BLaER1 (cell line): ENCODE measurements at regions not wholly inside any gene's neighbourhood (a gene's known extent, or its start where the extent isn't known, plus 50 kb on each side); places are given as distances from the start of the nearest gene placed in this dataset.

Experiments
- H3K27ac ChIP-seq: shearing (Covaris generic); formaldehyde crosslinking; 2 replicates; pipeline ENCODE4 v1.8.1; 2022
- H3K27me3 ChIP-seq: shearing (Covaris generic); formaldehyde crosslinking; 2 replicates; pipeline ENCODE4 v1.8.1; 2022
- H3K36me3 ChIP-seq: shearing (Covaris generic); formaldehyde crosslinking; 2 replicates; pipeline ENCODE4 v1.8.1; 2022
- H3K4me1 ChIP-seq: shearing (Covaris generic); formaldehyde crosslinking; 2 replicates; pipeline ENCODE4 v1.8.1; 2022
- H3K4me2 ChIP-seq: shearing (Covaris generic); formaldehyde crosslinking; 2 replicates; pipeline ENCODE4 v1.8.1; 2022
- H3K4me3 ChIP-seq: shearing (Covaris generic); formaldehyde crosslinking; 2 replicates; pipeline ENCODE4 v1.8.1; 2022
- H3K9ac ChIP-seq: shearing (Covaris generic); formaldehyde crosslinking; 2 replicates; pipeline ENCODE4 v1.8.1; 2022
- H3K9me3 ChIP-seq: shearing (Covaris generic); formaldehyde crosslinking; 2 replicates; pipeline ENCODE4 v1.8.1; 2022
- H4K20me1 ChIP-seq: shearing (Covaris generic); formaldehyde crosslinking; 2 replicates; pipeline ENCODE4 v1.8.1; 2022
- Cebpa-rat ChIP-seq: shearing (Covaris generic); IDR thresholded peaks from 2 replicates; pipeline ENCODE4 v1.8.1; 2022

- H3K9me3 ChIP-seq, result no peaks in the 10 kb centered on the region
- TF ChIP-seq Cebpa-rat, result no peak
- no peak overlapping the region for H3K9ac ChIP-seq
- no peak overlapping the region for H3K27ac ChIP-seq
- H3K36me3 ChIP-seq, result no peaks in the 10 kb centered on the region
- no peaks in the 10 kb centered on the region for H4K20me1 ChIP-seq
- no peaks in the 10 kb centered on the region for H3K27me3 ChIP-seq
- H3K4me3 ChIP-seq, result no peak overlapping the region
- no peak overlapping the region for H3K4me2 ChIP-seq
- no peaks in the 10 kb centered on the region for H3K4me1 ChIP-seq
Measured at GRCh38 chr22:47372596-47373385, 610.3 kb downstream of the TBC1D22A start.

GRCh38 chr22:47372111-47372581 lies 609.7 kb downstream of the TBC1D22A start:
- H3K4me1 ChIP-seq, result no peaks in the 10 kb centered on the region
- H4K20me1 ChIP-seq, result no peaks in the 10 kb centered on the region
- no peak for TF ChIP-seq Cebpa-rat
- H3K27ac ChIP-seq, result no peak overlapping the region
- H3K9me3 ChIP-seq, result no peaks in the 10 kb centered on the region
- no peaks in the 10 kb centered on the region for H3K36me3 ChIP-seq
- no peak overlapping the region for H3K9ac ChIP-seq
- no peak overlapping the region for H3K4me2 ChIP-seq
- H3K4me3 ChIP-seq, result no peak overlapping the region
- H3K27me3 ChIP-seq, result no peaks in the 10 kb centered on the region

GRCh38 chr22:47371263-47372090 lies 609.0 kb downstream of the TBC1D22A start:
- Histone ChIP-seq H3K4me3 (no peak overlapping the region), H3K4me2 (no peak overlapping the region), H4K20me1 (no peaks in the 10 kb centered on the region), H3K9me3 (no peaks in the 10 kb centered on the region), H3K36me3 (no peaks in the 10 kb centered on the region), H3K27me3 (no peaks in the 10 kb centered on the region), H3K4me1 (no peaks in the 10 kb centered on the region), H3K9ac (no peak overlapping the region), H3K27ac (no peak overlapping the region)
- TF ChIP-seq Cebpa-rat, result no peak

GRCh38 chr22:47370448-47371262 lies 608.2 kb downstream of the TBC1D22A start:
- TF ChIP-seq Cebpa-rat, result no peak
- H3K9me3 ChIP-seq, result no peaks in the 10 kb centered on the region
- no peak overlapping the region for H3K27ac ChIP-seq
- H3K4me1 ChIP-seq, result no peaks in the 10 kb centered on the region
- no peaks in the 10 kb centered on the region for H3K36me3 ChIP-seq
- H3K4me3 ChIP-seq, result no peak overlapping the region
- H3K27me3 ChIP-seq, result no peaks in the 10 kb centered on the region
- H4K20me1 ChIP-seq, result no peaks in the 10 kb centered on the region
- H3K9ac ChIP-seq, result no peak overlapping the region
- no peak overlapping the region for H3K4me2 ChIP-seq

- Histone ChIP-seq H3K9me3 (peaks cover under 1% of the 10 kb centered on the region; the same call in 1 of the 2 replicates), H3K27ac (no peak overlapping the region), H3K4me1 (no peaks in the 10 kb centered on the region), H3K4me3 (no peak overlapping the region), H3K4me2 (no peak overlapping the region), H3K9ac (no peak overlapping the region), H3K36me3 (no peaks in the 10 kb centered on the region), H3K27me3 (no peaks in the 10 kb centered on the region), H4K20me1 (no peaks in the 10 kb centered on the region)
- TF ChIP-seq Cebpa-rat, result no peak
Measured at GRCh38 chr22:47369431-47370015, 607.1 kb downstream of the TBC1D22A start.

- H3K27ac ChIP-seq, result no peak overlapping the region
- TF ChIP-seq Cebpa-rat, result no peak
- H3K27me3 ChIP-seq, result no peaks in the 10 kb centered on the region
- no peaks in the 10 kb centered on the region for H3K4me1 ChIP-seq
- H3K9me3 ChIP-seq, result peaks cover 5% of the 10 kb centered on the region
- no peak overlapping the region for H3K4me2 ChIP-seq
- no peak overlapping the region for H3K9ac ChIP-seq
- no peak overlapping the region for H3K4me3 ChIP-seq
- H4K20me1 ChIP-seq, result no peaks in the 10 kb centered on the region
- no peaks in the 10 kb centered on the region for H3K36me3 ChIP-seq
Measured at GRCh38 chr22:47369020-47369419, 606.6 kb downstream of the TBC1D22A start.

- Histone ChIP-seq H3K4me1 (no peaks in the 10 kb centered on the region), H3K9ac (no peak overlapping the region), H4K20me1 (no peaks in the 10 kb centered on the region), H3K4me3 (no peak overlapping the region), H3K36me3 (no peaks in the 10 kb centered on the region), H3K27ac (no peak overlapping the region), H3K9me3 (peaks cover 8% of the 10 kb centered on the region), H3K27me3 (no peaks in the 10 kb centered on the region), H3K4me2 (no peak overlapping the region)
- no peak for TF ChIP-seq Cebpa-rat
Measured at GRCh38 chr22:47367993-47368945, 605.8 kb downstream of the TBC1D22A start.

- Histone ChIP-seq H3K4me1 (no peaks in the 10 kb centered on the region), H3K27ac (no peak overlapping the region), H3K27me3 (no peaks in the 10 kb centered on the region), H3K9me3 (peaks cover 8% of the 10 kb centered on the region), H3K4me2 (no peak overlapping the region), H3K36me3 (no peaks in the 10 kb centered on the region), H3K4me3 (no peak overlapping the region), H3K9ac (no peak overlapping the region), H4K20me1 (no peaks in the 10 kb centered on the region)
- TF ChIP-seq Cebpa-rat, result no peak
Measured at GRCh38 chr22:47367107-47367690, 604.7 kb downstream of the TBC1D22A start.
